ENCODE measurements at regions not wholly inside any gene's neighbourhood (a gene's known extent, or its start where the extent isn't known, plus 50 kb on each side); places are given as distances from the start of the nearest gene placed in this dataset.

- TF ChIP-seq CTCF (IDR thresholded peaks at IDR 0.05; ENCODE audit: low read depth, low read length): no peak
- DNase-seq (ENCODE audit: extremely low read depth, low read depth): no peak
These were observed 186.2 kb upstream of the MTPN start for GRCh38 chr7:136163340-136163801.

GRCh38 chr7:136150311-136150710 lies 173.2 kb upstream of the MTPN start:
- TF ChIP-seq CTCF (IDR thresholded peaks at IDR 0.05; ENCODE audit: low read depth, low read length): no peak
- DNase-seq (ENCODE audit: extremely low read depth, low read depth): no peak

GRCh38 chr7:136148920-136149319 lies 171.8 kb upstream of the MTPN start:
- no peak for DNase-seq (ENCODE audit: extremely low read depth, low read depth)
- no peak for TF ChIP-seq CTCF (IDR thresholded peaks at IDR 0.05; ENCODE audit: low read depth, low read length)

GRCh38 chr7:136146925-136147324 lies 169.8 kb upstream of the MTPN start:
- TF ChIP-seq CTCF (IDR thresholded peaks at IDR 0.05; ENCODE audit: low read depth, low read length): no peak
- no peak for DNase-seq (ENCODE audit: extremely low read depth, low read depth)

- no peak for DNase-seq (ENCODE audit: extremely low read depth, low read depth)
- no peak for TF ChIP-seq CTCF (IDR thresholded peaks at IDR 0.05; ENCODE audit: low read depth, low read length)
These were observed 167.0 kb upstream of the MTPN start for GRCh38 chr7:136144182-136144581.

DNA sequence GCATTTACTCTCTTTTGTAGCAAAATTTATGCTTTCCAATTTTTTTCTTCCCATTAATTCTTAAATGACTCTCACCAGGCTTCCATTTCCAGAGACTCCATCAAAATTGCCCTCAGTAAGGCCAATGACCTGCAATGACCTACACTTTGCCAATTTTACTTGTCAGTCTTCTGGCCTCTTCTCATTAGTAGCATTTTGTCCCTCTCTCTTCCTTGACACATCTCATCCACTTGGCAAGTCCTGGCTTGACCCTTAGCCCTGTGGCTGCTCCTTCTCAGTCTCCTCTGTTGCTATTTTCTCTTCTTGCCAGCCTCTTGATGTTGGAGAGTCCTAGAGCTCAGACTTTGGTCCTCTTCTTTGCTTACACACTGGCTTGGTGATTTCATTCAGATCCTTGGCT lies 166.1 kb upstream of the MTPN start:
- DNase-seq (ENCODE audit: extremely low read depth, low read depth): no peak
- TF ChIP-seq CTCF (IDR thresholded peaks at IDR 0.05; ENCODE audit: low read depth, low read length): no peak

DNA sequence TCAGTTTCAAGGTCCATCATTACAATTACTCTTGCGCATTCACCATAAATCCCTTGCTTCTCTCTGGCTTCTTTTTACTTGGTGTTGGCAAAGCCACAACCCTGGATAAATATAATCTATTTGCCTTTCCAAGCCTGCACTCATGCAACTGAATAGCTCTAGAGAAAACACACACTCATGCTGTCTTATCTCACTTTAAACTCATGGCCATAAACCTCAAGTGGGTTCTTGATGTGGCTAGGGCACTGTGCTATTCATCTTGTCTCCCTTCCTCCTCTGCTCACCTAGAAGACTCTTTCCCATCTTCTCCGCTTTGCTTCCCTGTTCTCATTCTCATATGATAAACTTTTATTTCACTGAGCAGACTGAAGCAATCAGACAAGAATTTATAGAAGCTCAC lies 165.4 kb upstream of the MTPN start:
- no peak for DNase-seq (ENCODE audit: extremely low read depth, low read depth)
- TF ChIP-seq CTCF (IDR thresholded peaks at IDR 0.05; ENCODE audit: low read depth, low read length): no peak
